Mammary epithelial cell (primary cell): ENCODE measurements at regions not wholly inside any gene's neighbourhood (a gene's known extent, or its start where the extent isn't known, plus 50 kb on each side); places are given as distances from the start of the nearest gene placed in this dataset.

Experiments
- EZH2 ChIP-seq: IDR thresholded peaks from 2 replicates; pipeline ENCODE4 v1.6.1; 2012; ENCODE audit warnings: low read length, inconsistent platforms, borderline replicate concordance
- TF ChIP-seq, protein P1 (sequence below), 2 donors: IDR thresholded peaks in 1 of 2; conservative IDR thresholded peaks in 1 of 2; 2 replicates each; pipeline ENCODE4 v1.5.1; 2011 to 2012; ENCODE audit warnings: inconsistent platforms in 2 of 2, low read length in 2 of 2, mild to moderate bottlenecking in 2 of 2, control low read depth in 1 of 2, low read depth in 1 of 2; ENCODE audit not compliant: insufficient read depth in 1 of 2; ENCODE audit errors: extremely low read depth in 1 of 2

DNA sequence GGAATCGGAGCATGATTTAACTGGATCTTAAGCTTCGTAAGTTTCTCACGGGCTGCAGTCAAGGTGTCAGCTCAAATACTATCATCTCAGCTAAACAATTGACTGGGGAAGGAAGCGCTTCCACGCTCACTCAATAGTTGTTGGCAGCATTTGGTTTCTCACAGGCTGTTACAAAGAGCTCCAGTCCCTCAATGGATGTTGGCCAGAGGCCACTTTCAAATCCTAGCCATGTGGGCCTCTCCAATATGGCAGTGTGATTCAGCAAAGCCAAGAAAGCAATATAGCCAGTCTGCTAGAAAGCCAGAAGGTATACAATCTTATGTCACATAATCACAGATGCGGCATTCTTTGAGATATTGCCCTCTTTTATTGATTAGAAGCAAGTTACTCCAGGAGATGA, 98.3 kb upstream of the PHACTR1 start:
- TF ChIP-seq, protein P1, sequence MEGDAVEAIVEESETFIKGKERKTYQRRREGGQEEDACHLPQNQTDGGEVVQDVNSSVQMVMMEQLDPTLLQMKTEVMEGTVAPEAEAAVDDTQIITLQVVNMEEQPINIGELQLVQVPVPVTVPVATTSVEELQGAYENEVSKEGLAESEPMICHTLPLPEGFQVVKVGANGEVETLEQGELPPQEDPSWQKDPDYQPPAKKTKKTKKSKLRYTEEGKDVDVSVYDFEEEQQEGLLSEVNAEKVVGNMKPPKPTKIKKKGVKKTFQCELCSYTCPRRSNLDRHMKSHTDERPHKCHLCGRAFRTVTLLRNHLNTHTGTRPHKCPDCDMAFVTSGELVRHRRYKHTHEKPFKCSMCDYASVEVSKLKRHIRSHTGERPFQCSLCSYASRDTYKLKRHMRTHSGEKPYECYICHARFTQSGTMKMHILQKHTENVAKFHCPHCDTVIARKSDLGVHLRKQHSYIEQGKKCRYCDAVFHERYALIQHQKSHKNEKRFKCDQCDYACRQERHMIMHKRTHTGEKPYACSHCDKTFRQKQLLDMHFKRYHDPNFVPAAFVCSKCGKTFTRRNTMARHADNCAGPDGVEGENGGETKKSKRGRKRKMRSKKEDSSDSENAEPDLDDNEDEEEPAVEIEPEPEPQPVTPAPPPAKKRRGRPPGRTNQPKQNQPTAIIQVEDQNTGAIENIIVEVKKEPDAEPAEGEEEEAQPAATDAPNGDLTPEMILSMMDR (conservative IDR thresholded peaks at IDR 0.05 in 1 of 2, IDR thresholded peaks at IDR 0.05 in 1 of 2; ENCODE audit: extremely low read depth in 1 of 2, insufficient read depth in 1 of 2, low read depth in 1 of 2, low read length in 2 of 2): no peak
- no peak for TF ChIP-seq EZH2
